Fibroblast of lung (primary cell): ENCODE measurements at regions not wholly inside any gene's neighbourhood (a gene's known extent, or its start where the extent isn't known, plus 50 kb on each side); places are given as distances from the start of the nearest gene placed in this dataset.
"Not testable (repeated sequence)": the region's sequence is repeated elsewhere in the genome, so short reads cannot be mapped to it uniquely, and the experiment has no call there.

Experiments used
- DNase-seq, 2 donors: peaks; one replicate each; pipeline versions ENCODE4 v3.0.0 to v3.0.0-alpha.2; 2010; ENCODE audit warnings: low read depth in 2 of 2
- H2AFZ ChIP-seq: 2 replicates; pipeline ENCODE4 v1.5.1; 2012; ENCODE audit warnings: low read length, control low read depth, inconsistent platforms
- H3K27ac ChIP-seq: 2 replicates; pipeline ENCODE4 v1.5.1; 2011; ENCODE audit warnings: low read length, control low read depth; ENCODE audit not compliant: insufficient read depth
- H3K27me3 ChIP-seq: 2 replicates; pipeline ENCODE4 v1.5.1; 2011; ENCODE audit warnings: mild to moderate bottlenecking, low read length; ENCODE audit not compliant: control insufficient read depth, insufficient read depth
- H3K36me3 ChIP-seq: 2 replicates; pipeline ENCODE4 v1.5.1; 2011; ENCODE audit warnings: low read length; ENCODE audit not compliant: control insufficient read depth, insufficient read depth
- H3K4me1 ChIP-seq: 2 replicates; pipeline ENCODE4 v1.5.1; 2011; ENCODE audit warnings: low read length; ENCODE audit not compliant: control insufficient read depth, insufficient read depth; ENCODE audit errors: extremely low read depth
- H3K4me2 ChIP-seq: 2 replicates; pipeline ENCODE4 v1.5.1; 2011; ENCODE audit warnings: low read length, control low read depth; ENCODE audit not compliant: insufficient read depth; ENCODE audit errors: extremely low read depth
- H3K4me3 ChIP-seq, 4 experiments: fragments of 200-600 bp in 1 of 4; sonication (generic) in 1 of 4; replicated peaks in 1 of 4; 2 replicates each; pipeline ENCODE4 v1.5.1; 2011 to 2016; ENCODE audit warnings: low read length in 4 of 4, low read depth in 3 of 4, mild to moderate bottlenecking in 3 of 4, control low read depth in 2 of 4, inconsistent platforms in 1 of 4, mixed read lengths in 1 of 4; ENCODE audit not compliant: insufficient read depth in 1 of 4; ENCODE audit errors: control extremely low read depth in 1 of 4
- H3K79me2 ChIP-seq: 2 replicates; pipeline ENCODE4 v1.5.1; 2012; ENCODE audit warnings: mild to moderate bottlenecking, low read length, inconsistent platforms; ENCODE audit not compliant: control insufficient read depth, insufficient read depth
- H3K9ac ChIP-seq: 2 replicates; pipeline ENCODE4 v1.5.1; 2011; ENCODE audit warnings: mild to moderate bottlenecking, low read length, control low read depth; ENCODE audit not compliant: insufficient read depth
- H3K9me3 ChIP-seq: 2 replicates; pipeline ENCODE4 v1.5.1; 2012; ENCODE audit warnings: low read depth, low read length; ENCODE audit not compliant: control insufficient read depth, insufficient read depth
- H4K20me1 ChIP-seq: 2 replicates; pipeline ENCODE4 v1.5.1; 2011; ENCODE audit warnings: low read length; ENCODE audit not compliant: control insufficient read depth, insufficient read depth; ENCODE audit errors: extremely low read depth
- CTCF ChIP-seq, 2 donors: IDR thresholded peaks in 1 of 2; conservative IDR thresholded peaks in 1 of 2; 1 replicate in 1 of 2; 2 replicates in 1 of 2; pipeline ENCODE4 v1.5.1; 2011 to 2012; ENCODE audit warnings: low read length in 2 of 2, control low read depth in 1 of 2, inconsistent platforms in 1 of 2, low read depth in 1 of 2, mild to moderate bottlenecking in 1 of 2
- EZH2 ChIP-seq: IDR thresholded peaks from 2 replicates; pipeline ENCODE4 v1.5.1; 2012; ENCODE audit warnings: low read length, control low read depth, mild to moderate bottlenecking; ENCODE audit errors: missing control alignments

DNA sequence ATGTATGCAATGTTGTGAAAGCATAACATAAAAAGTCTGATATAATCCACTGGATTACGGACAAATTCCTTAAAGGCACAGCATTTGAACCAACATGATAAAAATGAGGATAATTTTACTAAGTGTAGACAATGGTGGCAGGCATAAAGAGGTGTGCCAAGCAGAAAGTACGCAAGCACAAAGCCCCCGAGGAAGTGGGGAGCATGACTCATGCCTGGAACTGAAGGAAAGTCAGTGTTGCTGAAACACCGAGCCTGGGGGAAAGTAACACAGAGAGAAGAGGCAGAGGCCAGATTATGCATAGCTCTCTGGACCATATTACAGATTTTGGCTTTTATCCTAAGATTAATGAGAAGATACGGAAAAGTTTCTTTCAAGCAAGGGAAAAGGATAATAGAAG is 490.0 kb upstream of the PHF14 start:
- no peaks in the 10 kb centered on the region for H4K20me1 ChIP-seq
- TF ChIP-seq EZH2 (no peak), CTCF (conservative IDR thresholded peaks at IDR 0.05 in 1 of 2, IDR thresholded peaks at IDR 0.05 in 1 of 2; ENCODE audit: low read depth in 1 of 2, low read length in 2 of 2) (no peak)
- no peak overlapping the region for H2AFZ ChIP-seq
- no peak overlapping the region for H3K4me3 ChIP-seq
- H3K9me3 ChIP-seq: no peaks in the 10 kb centered on the region
- H3K36me3 ChIP-seq: no peaks in the 10 kb centered on the region
- H3K4me2 ChIP-seq: no peak overlapping the region
- no peak overlapping the region for H3K27ac ChIP-seq
- no peaks in the 10 kb centered on the region for H3K4me1 ChIP-seq
- H3K27me3 ChIP-seq: no peaks in the 10 kb centered on the region
- H3K9ac ChIP-seq: no peak overlapping the region
- peak; percentile 2 to 17 for DNase-seq
- no peaks in the 10 kb centered on the region for H3K79me2 ChIP-seq

DNA sequence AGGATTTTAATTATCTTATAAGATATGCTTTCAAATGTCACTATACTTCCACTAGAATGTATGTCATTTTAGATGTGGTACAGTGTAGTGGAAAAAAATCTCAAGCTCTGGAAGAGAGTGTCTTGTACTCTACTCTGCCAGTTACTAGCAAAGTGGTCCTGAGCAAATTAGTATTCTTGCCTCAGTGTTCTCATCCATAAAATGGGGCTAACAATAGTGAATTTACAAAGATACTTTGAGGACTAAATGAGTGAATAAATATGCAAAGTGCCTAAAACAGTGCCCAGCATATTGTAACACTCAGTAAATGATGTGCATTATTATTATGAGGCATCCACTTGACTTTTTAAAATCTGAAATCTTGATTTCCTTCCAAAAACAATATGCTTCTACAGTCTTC is 488.9 kb upstream of the PHF14 start:
- Histone ChIP-seq H3K4me2 (no peak overlapping the region), H3K27me3 (no peaks in the 10 kb centered on the region), H3K27ac (no peak overlapping the region), H3K9me3 (no peaks in the 10 kb centered on the region), H4K20me1 (no peaks in the 10 kb centered on the region), H3K4me3 (no peak overlapping the region), H2AFZ (no peak overlapping the region), H3K79me2 (no peaks in the 10 kb centered on the region), H3K9ac (no peak overlapping the region), H3K4me1 (no peaks in the 10 kb centered on the region), H3K36me3 (no peaks in the 10 kb centered on the region)
- DNase-seq: no peak
- TF ChIP-seq EZH2: no peak
- TF ChIP-seq CTCF (conservative IDR thresholded peaks at IDR 0.05 in 1 of 2, IDR thresholded peaks at IDR 0.05 in 1 of 2; ENCODE audit: low read depth in 1 of 2, low read length in 2 of 2): no peak

GRCh38 chr7:10501206-10501884 is 472.3 kb upstream of the PHF14 start:
- not testable (repeated sequence) for H3K79me2 ChIP-seq, H4K20me1 ChIP-seq, H3K36me3 ChIP-seq

More at GRCh38 chr7:10501206-10501884, 472.3 kb upstream of the PHF14 start:
- H3K27ac ChIP-seq, H3K27me3 ChIP-seq, H3K9ac ChIP-seq, H2AFZ ChIP-seq, DNase-seq, H3K4me1 ChIP-seq, H3K4me3 ChIP-seq, H3K4me2 ChIP-seq, H3K9me3 ChIP-seq: not testable (repeated sequence)
